Astrocyte of the spinal cord (primary cell): ENCODE measurements at regions not wholly inside any gene's neighbourhood (a gene's known extent, or its start where the extent isn't known, plus 50 kb on each side); places are given as distances from the start of the nearest gene placed in this dataset.

Source experiments
- DNase-seq: peaks from one replicate; pipeline ENCODE4 v3.0.0; 2011; ENCODE audit warnings: low read depth, low spot score
- H3K4me3 ChIP-seq: 2 replicates; pipeline ENCODE4 v1.5.1; 2011; ENCODE audit warnings: low read depth, mild to moderate bottlenecking, low read length, moderate library complexity
- in situ Hi-C: cut with HindIII; loops from 2 replicates; pipeline ENCODE4 v1.10.0; 2017; ENCODE audit warnings: low sequenced_read_pairs
- TF ChIP-seq, protein P1 (sequence below): IDR thresholded peaks from 2 replicates; pipeline ENCODE4 v1.5.1; 2012; ENCODE audit warnings: low read depth, mild to moderate bottlenecking, low read length, inconsistent platforms

- DNase-seq, result no peak
- in situ Hi-C loops, result no loop called here
- TF ChIP-seq, protein P1, sequence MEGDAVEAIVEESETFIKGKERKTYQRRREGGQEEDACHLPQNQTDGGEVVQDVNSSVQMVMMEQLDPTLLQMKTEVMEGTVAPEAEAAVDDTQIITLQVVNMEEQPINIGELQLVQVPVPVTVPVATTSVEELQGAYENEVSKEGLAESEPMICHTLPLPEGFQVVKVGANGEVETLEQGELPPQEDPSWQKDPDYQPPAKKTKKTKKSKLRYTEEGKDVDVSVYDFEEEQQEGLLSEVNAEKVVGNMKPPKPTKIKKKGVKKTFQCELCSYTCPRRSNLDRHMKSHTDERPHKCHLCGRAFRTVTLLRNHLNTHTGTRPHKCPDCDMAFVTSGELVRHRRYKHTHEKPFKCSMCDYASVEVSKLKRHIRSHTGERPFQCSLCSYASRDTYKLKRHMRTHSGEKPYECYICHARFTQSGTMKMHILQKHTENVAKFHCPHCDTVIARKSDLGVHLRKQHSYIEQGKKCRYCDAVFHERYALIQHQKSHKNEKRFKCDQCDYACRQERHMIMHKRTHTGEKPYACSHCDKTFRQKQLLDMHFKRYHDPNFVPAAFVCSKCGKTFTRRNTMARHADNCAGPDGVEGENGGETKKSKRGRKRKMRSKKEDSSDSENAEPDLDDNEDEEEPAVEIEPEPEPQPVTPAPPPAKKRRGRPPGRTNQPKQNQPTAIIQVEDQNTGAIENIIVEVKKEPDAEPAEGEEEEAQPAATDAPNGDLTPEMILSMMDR, result no peak
- no peak overlapping the region for H3K4me3 ChIP-seq
Observed at GRCh38 chr7:46233585-46234329, 312.7 kb upstream of the IGFBP3 start.

- TF ChIP-seq, protein P1, result no peak
- peak; percentile 78 for DNase-seq
- in situ Hi-C loops, result no loop called here
- no peak overlapping the region for H3K4me3 ChIP-seq
Observed at GRCh38 chr7:46230990-46231305, 309.9 kb upstream of the IGFBP3 start.

DNA sequence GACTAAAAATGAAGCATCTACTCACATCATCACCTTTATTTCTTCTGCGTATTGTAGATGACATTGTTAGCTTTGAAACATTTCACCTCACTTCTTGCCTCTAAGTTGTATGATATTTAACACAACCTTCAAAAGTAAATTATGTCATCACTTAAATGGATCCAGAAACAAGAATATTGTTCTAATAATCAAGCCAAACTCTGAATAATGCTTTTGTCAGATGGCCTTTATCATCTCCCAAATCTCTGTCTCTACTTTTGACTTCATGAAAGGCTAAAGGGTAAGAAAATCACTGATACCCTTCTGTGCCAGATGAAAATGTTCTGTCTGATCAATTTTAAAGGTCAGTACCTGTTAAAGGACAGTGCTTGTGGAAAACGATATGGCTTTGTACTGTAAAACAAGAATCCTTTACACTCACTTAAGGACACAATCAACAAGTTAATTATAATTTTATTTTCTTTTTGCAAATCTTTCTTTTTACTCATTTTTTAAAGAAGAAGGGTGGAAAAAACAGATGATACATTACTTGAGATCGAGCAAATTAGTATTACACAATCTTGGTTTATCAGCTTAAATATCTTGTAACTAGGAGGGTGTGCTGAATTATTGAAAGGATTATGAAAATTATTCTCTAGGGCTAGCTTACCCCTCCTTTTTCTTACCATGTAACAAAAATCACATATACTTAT is 309.4 kb upstream of the IGFBP3 start:
- TF ChIP-seq, protein P1, result no peak
- no peak overlapping the region for H3K4me3 ChIP-seq
- DNase-seq, result no peak
- in situ Hi-C loops, result no loop called here

DNA sequence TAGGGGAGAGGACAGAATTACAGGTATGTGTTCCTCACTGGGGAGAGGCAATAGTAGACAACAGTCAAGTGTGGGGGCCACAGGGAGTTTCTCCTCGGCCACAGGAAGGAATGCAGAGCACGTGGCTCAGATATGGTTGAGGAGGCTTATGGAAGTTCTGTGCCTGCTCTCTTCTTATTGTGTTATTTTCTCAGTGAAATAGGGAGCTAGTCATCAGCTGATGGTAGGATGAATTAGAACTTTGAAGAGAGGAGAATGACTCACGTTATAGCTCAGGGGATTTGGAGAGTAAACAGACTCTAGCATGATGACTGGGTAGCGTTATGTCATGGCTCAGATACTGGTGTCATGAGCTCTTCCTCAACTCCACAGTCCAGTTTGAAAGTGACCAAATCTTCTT is 308.3 kb upstream of the IGFBP3 start:
- H3K4me3 ChIP-seq, result no peak overlapping the region
- TF ChIP-seq, protein P1, result no peak
- in situ Hi-C loops, result no loop called here
- peak; percentile 86 for DNase-seq

DNA sequence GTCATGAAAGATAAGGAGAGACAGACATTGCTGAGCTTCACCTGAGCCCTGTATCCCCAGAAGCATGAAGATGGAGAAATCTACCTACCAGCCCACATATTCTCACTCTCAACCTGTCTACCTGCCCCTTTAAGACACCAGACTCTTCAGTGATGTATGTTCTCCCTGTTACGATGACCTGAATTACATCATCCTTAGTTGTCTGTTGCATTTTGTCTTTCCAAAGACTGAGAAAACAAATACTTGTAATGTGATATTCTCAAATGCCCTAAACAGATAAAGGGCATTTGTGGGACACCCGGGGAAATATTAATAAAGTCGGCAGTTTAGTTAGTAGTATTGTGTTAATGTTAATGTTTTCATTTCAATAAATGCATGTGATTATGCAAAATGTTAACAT is 305.8 kb upstream of the IGFBP3 start:
- in situ Hi-C loops, result no loop called here
- no peak overlapping the region for H3K4me3 ChIP-seq
- peak; percentile 46 for DNase-seq
- TF ChIP-seq, protein P1, result no peak

GRCh38 chr7:46224363-46224762 is 303.3 kb upstream of the IGFBP3 start:
- in situ Hi-C loops, result no loop called here
- H3K4me3 ChIP-seq, result no peak overlapping the region
- DNase-seq, result no peak
- TF ChIP-seq, protein P1, result no peak
